IPS-20b (cell line): ENCODE measurements at regions not wholly inside any gene's neighbourhood (a gene's known extent, or its start where the extent isn't known, plus 50 kb on each side); places are given as distances from the start of the nearest gene placed in this dataset.

ENCODE experiments used
- H3K27ac ChIP-seq: one replicate; pipeline ENCODE4 v1.5.1; 2013; ENCODE audit warnings: low read length
- H3K27me3 ChIP-seq: 2 replicates; pipeline ENCODE4 v1.6.1; 2013; ENCODE audit warnings: mild to moderate bottlenecking, low read length, inconsistent platforms; ENCODE audit not compliant: insufficient read depth
- H3K36me3 ChIP-seq: 2 replicates; pipeline ENCODE4 v1.6.1; 2013; ENCODE audit warnings: low read depth, mild to moderate bottlenecking, inconsistent platforms, low read length, moderate library complexity; ENCODE audit not compliant: insufficient read depth
- H3K4me1 ChIP-seq: 2 replicates; pipeline ENCODE4 v1.6.1; 2013; ENCODE audit warnings: mild to moderate bottlenecking, control low read depth, inconsistent platforms, low read length, moderate library complexity; ENCODE audit not compliant: insufficient read depth
- H3K4me3 ChIP-seq: 2 replicates; pipeline ENCODE4 v1.5.1; 2013; ENCODE audit warnings: mild to moderate bottlenecking, low read length, inconsistent platforms
- H3K9ac ChIP-seq: 2 replicates; pipeline ENCODE4 v1.6.1; 2013; ENCODE audit warnings: low read depth, mild to moderate bottlenecking, inconsistent platforms, low read length, moderate library complexity
- H3K9me3 ChIP-seq: 2 replicates; pipeline ENCODE4 v1.6.1; 2013; ENCODE audit warnings: mild to moderate bottlenecking, low read depth, low read length, inconsistent platforms; ENCODE audit not compliant: insufficient read depth

- Histone ChIP-seq H3K36me3 (no peaks in the 10 kb centered on the region), H3K9ac (no peak overlapping the region), H3K4me3 (no peak overlapping the region), H3K27ac (no peak overlapping the region), H3K27me3 (no peaks in the 10 kb centered on the region), H3K4me1 (no peaks in the 10 kb centered on the region), H3K9me3 (no peaks in the 10 kb centered on the region)
These were observed 52.7 kb upstream of the ELN start for GRCh38 chr7:73974948-73975926.

- Histone ChIP-seq H3K4me3 (no peak overlapping the region), H3K27ac (no peak overlapping the region), H3K36me3 (no peaks in the 10 kb centered on the region), H3K27me3 (no peaks in the 10 kb centered on the region), H3K9me3 (no peaks in the 10 kb centered on the region), H3K9ac (no peak overlapping the region), H3K4me1 (no peaks in the 10 kb centered on the region)
These were observed 51.0 kb upstream of the ELN start for GRCh38 chr7:73976761-73977618.

- Histone ChIP-seq H3K36me3 (no peaks in the 10 kb centered on the region), H3K27me3 (no peaks in the 10 kb centered on the region), H3K27ac (no peak overlapping the region), H3K9ac (no peak overlapping the region), H3K9me3 (no peaks in the 10 kb centered on the region), H3K4me1 (no peaks in the 10 kb centered on the region), H3K4me3 (no peak overlapping the region)
These were observed 50.1 kb upstream of the ELN start for GRCh38 chr7:73977619-73978618.
